H1 (cell line): ENCODE measurements at regions not wholly inside any gene's neighbourhood (a gene's known extent, or its start where the extent isn't known, plus 50 kb on each side); places are given as distances from the start of the nearest gene placed in this dataset.

Source experiments
- ASH2L ChIP-seq: fragments of 200-600, 300-600 bp; sonication (generic); IDR thresholded peaks from one replicate; pipeline ENCODE4 v1.7.1; 2017; ENCODE audit warnings: low read length
- BRCA1 ChIP-seq: IDR thresholded peaks from 2 replicates; pipeline ENCODE4 v1.6.1; 2012; ENCODE audit warnings: low read depth, low read length, improper control_type of control experiment
- CBX5 ChIP-seq: fragments of 300-800, 300-1000 bp; sonication (generic); IDR thresholded peaks from 2 replicates; pipeline ENCODE4 v1.7.1; 2016; ENCODE audit warnings: antibody characterized with exemption, low read length, low read depth
- CBX8 ChIP-seq: fragments of 300-800, 300-1000 bp; sonication (generic); IDR thresholded peaks from 2 replicates; pipeline ENCODE4 v1.7.1; 2016; ENCODE audit warnings: low read depth, low read length, borderline replicate concordance
- CHD2 ChIP-seq: IDR thresholded peaks from 2 replicates; pipeline ENCODE4 v1.6.1; 2012; ENCODE audit warnings: low read length, improper control_type of control experiment
- FOSL1 ChIP-seq: IDR thresholded peaks from 2 replicates; pipeline ENCODE4 v1.6.1; 2011; ENCODE audit warnings: mild to moderate bottlenecking, low read depth, low read length, moderate library complexity; ENCODE audit not compliant: insufficient read depth
- GABPA ChIP-seq: IDR thresholded peaks from 2 replicates; pipeline ENCODE4 v1.6.1; 2011; ENCODE audit warnings: mild to moderate bottlenecking, low read length, moderate library complexity, borderline replicate concordance; ENCODE audit not compliant: insufficient read depth
- KDM4A ChIP-seq: IDR thresholded peaks from one replicate; pipeline ENCODE4 v1.7.1; 2012; ENCODE audit warnings: low read depth, mild to moderate bottlenecking, moderate library complexity, low read length, inconsistent platforms; ENCODE audit not compliant: severe bottlenecking
- PHF8 ChIP-seq: fragments of 200-600 bp; sonication (generic); conservative IDR thresholded peaks from 2 replicates; pipeline ENCODE4 v1.7.1; 2012; ENCODE audit warnings: low read depth, mild to moderate bottlenecking, inconsistent platforms, low read length, moderate library complexity
- RAD21 ChIP-seq, 2 experiments: IDR thresholded peaks in 1 of 2; conservative IDR thresholded peaks in 1 of 2; 2 replicates each; pipeline ENCODE4 v1.6.1; 2011; ENCODE audit warnings: low read depth in 2 of 2, low read length in 2 of 2, improper control_type of control experiment in 1 of 2, inconsistent platforms in 1 of 2, mild to moderate bottlenecking in 1 of 2, moderate library complexity in 1 of 2
- RBBP5 ChIP-seq: IDR thresholded peaks from 2 replicates; pipeline ENCODE4 v1.7.1; 2012; ENCODE audit warnings: low read depth, mild to moderate bottlenecking, inconsistent platforms, low read length, moderate library complexity, borderline replicate concordance
- RNF2 ChIP-seq: fragments of 200-900, 300-1000 bp; sonication (generic); IDR thresholded peaks from 2 replicates; pipeline ENCODE4 v1.7.1; 2016; ENCODE audit warnings: borderline replicate concordance, low read depth, mild to moderate bottlenecking, antibody characterized with exemption, low read length; ENCODE audit not compliant: poor library complexity, severe bottlenecking; ENCODE audit errors: missing control alignments
- SIN3A ChIP-seq, 2 experiments: IDR thresholded peaks in 1 of 2; conservative IDR thresholded peaks in 1 of 2; 2 replicates each; pipeline ENCODE4 v1.6.1; 2011 to 2012; ENCODE audit warnings: low read length in 2 of 2, improper control_type of control experiment in 1 of 2, low read depth in 1 of 2, mild to moderate bottlenecking in 1 of 2
- SIRT6 ChIP-seq: IDR thresholded peaks from one replicate; pipeline ENCODE4 v1.7.1; 2012; ENCODE audit warnings: low read length, inconsistent platforms
- SP1 ChIP-seq: IDR thresholded peaks from 2 replicates; pipeline ENCODE4 v1.6.1; 2011; ENCODE audit warnings: low read depth, low read length
- SP2 ChIP-seq: IDR thresholded peaks from 2 replicates; pipeline ENCODE4 v1.6.1; 2012; ENCODE audit warnings: mild to moderate bottlenecking, low read length, inconsistent platforms
- SRF ChIP-seq: IDR thresholded peaks from 2 replicates; pipeline ENCODE4 v1.6.1; 2011; ENCODE audit warnings: mild to moderate bottlenecking, low read depth, low read length, moderate library complexity
- TAF1 ChIP-seq: IDR thresholded peaks from 2 replicates; pipeline ENCODE4 v1.6.1; 2011; ENCODE audit warnings: mild to moderate bottlenecking, low read depth, low read length
- TAF7 ChIP-seq: optimal IDR thresholded peaks from 2 replicates; pipeline ENCODE3; 2011; ENCODE audit warnings: low read depth, mild to moderate bottlenecking, inconsistent platforms, low read length, moderate library complexity, borderline replicate concordance
- TBP ChIP-seq: IDR thresholded peaks from 2 replicates; pipeline ENCODE4 v1.6.1; 2011; ENCODE audit warnings: low read depth, low read length, improper control_type of control experiment
- TCF12 ChIP-seq: IDR thresholded peaks from 2 replicates; pipeline ENCODE4 v1.6.1; 2011; ENCODE audit warnings: low read depth, mild to moderate bottlenecking, low read length
- TEAD4 ChIP-seq: IDR thresholded peaks from 2 replicates; pipeline ENCODE4 v1.6.1; 2012; ENCODE audit warnings: low read depth, low read length, inconsistent platforms, mixed read lengths
- USF2 ChIP-seq: IDR thresholded peaks from 2 replicates; pipeline ENCODE4 v1.6.1; 2011; ENCODE audit warnings: low read length, improper control_type of control experiment

DNA sequence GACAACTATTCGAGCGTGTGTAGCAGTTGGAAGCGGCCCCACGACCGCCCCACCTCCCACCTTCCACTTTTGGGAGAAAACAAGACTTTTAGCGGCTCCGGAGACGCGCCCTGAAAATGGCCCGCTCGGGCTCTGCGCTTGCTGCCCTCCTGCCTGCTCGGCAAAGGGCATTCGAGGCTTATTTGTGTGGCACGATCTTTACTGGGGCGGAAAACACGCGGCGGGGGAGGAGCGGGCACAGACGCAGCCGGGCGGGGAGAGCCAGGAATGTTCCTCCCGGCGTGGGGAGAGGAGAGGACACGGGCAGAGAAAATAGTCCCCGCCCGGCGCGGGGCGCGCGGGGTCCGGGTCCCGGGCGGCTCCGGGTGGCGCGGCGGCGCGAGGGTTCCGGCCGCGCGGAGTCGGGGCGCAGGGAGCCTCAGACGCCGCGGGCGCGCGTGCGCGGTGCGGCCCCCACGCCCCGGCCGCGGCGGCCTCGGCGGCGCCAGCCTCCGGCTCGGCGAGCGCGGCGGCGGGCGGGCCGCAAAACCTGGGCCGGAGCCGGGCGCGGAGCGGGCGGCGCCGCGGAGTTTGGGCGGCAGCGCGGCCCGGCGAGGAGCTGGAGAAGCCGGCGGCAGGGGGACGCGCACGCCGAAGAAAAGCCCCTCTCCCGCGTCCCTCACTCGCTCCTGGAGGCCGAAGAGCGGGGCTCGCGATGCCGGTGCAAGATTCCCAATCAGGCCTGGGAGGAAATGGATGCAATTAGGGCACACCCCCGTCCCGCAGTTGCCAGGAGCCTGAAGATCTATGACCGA, 90.0 kb upstream of the ARID1B start (continued):
- TF ChIP-seq TAF7 = peak; percentile 51
- TF ChIP-seq SIRT6 = no peak
- no peak for TF ChIP-seq USF2
- TF ChIP-seq CHD2 = no peak
- peak in 1 of 2 experiments; percentile 6; a peak in 1 of 4 replicates for TF ChIP-seq RAD21 (IDR thresholded peaks at IDR 0.05 in 1 of 2, conservative IDR thresholded peaks at IDR 0.05 in 1 of 2; ENCODE audit: low read depth in 2 of 2, low read length in 2 of 2)
- no peak for TF ChIP-seq CBX8
- no peak for TF ChIP-seq SP1
- TF ChIP-seq RBBP5 = peak; percentile 80; the same call in 1 of the 2 replicates
- no peak for TF ChIP-seq TCF12
- TF ChIP-seq KDM4A = peak; percentile 85
- TF ChIP-seq ASH2L = peak; percentile 73
- TF ChIP-seq GABPA = no peak
- no peak for TF ChIP-seq SIN3A (conservative IDR thresholded peaks at IDR 0.05 in 1 of 2, IDR thresholded peaks at IDR 0.05 in 1 of 2; ENCODE audit: low read depth in 1 of 2, low read length in 2 of 2)
- TF ChIP-seq FOSL1 = no peak
- TF ChIP-seq RNF2 = no peak
- TF ChIP-seq SRF = no peak
- TF ChIP-seq SP2 = no peak
- no peak for TF ChIP-seq CBX5
- 0 out of 2 replicates have a peak, but pooled peaks have one; percentile 15 for TF ChIP-seq TBP
- TF ChIP-seq TEAD4 = no peak
- peak; percentile 59 for TF ChIP-seq PHF8
- TF ChIP-seq TAF1 = peak; percentile 30; the same call in 1 of the 2 replicates
- TF ChIP-seq BRCA1 = no peak
